ENCODE measurements at regions not wholly inside any gene's neighbourhood (a gene's known extent, or its start where the extent isn't known, plus 50 kb on each side); places are given as distances from the start of the nearest gene placed in this dataset.
"Not testable (repeated sequence)": the region's sequence is repeated elsewhere in the genome, so short reads cannot be mapped to it uniquely, and the experiment has no call there.

GRCh38 chr14:56400109-56400825 is 179.3 kb upstream of the TMEM260 start:
- no peak for ATAC-seq
- Mint-ChIP-seq H3K4me1 (no peaks in the 10 kb centered on the region), H3K27ac (no peak overlapping the region), H3K4me3 (no peak overlapping the region), H3K9me3 (peaks cover 3% of the 10 kb centered on the region), H3K36me3 (no peaks in the 10 kb centered on the region), H3K27me3 (no peaks in the 10 kb centered on the region)

- Mint-ChIP-seq H3K36me3 (no peaks in the 10 kb centered on the region), H3K27me3 (peaks cover 18% of the 10 kb centered on the region), H3K4me1 (peaks cover 7% of the 10 kb centered on the region), H3K27ac (no peak overlapping the region), H3K9me3 (no peaks in the 10 kb centered on the region), H3K4me3 (peak overlapping the region; percentile 53)
- no peak for ATAC-seq
Measured at GRCh38 chr14:56412468-56413434, 166.8 kb upstream of the TMEM260 start.

- peaks cover 18% of the 10 kb centered on the region for H3K27me3 Mint-ChIP-seq
- no peak overlapping the region for H3K27ac Mint-ChIP-seq
Measured at GRCh38 chr14:56413721-56414120, 165.9 kb upstream of the TMEM260 start.

GRCh38 chr14:56414236-56414635 is 165.4 kb upstream of the TMEM260 start:
- no peak for ATAC-seq
- peaks cover 18% of the 10 kb centered on the region for H3K27me3 Mint-ChIP-seq
- H3K27ac Mint-ChIP-seq = no peak overlapping the region
- peaks cover 13% of the 10 kb centered on the region for H3K4me1 Mint-ChIP-seq
- H3K4me3 Mint-ChIP-seq = no peak overlapping the region
- H3K36me3 Mint-ChIP-seq = no peaks in the 10 kb centered on the region
- no peaks in the 10 kb centered on the region for H3K9me3 Mint-ChIP-seq

More at GRCh38 chr14:56413721-56414120, 165.9 kb upstream of the TMEM260 start:
- Mint-ChIP-seq H3K4me3 (no peak overlapping the region), H3K9me3 (no peaks in the 10 kb centered on the region), H3K4me1 (peaks cover 13% of the 10 kb centered on the region), H3K36me3 (no peaks in the 10 kb centered on the region)
- no peak for ATAC-seq

GRCh38 chr14:56416213-56416612 is 163.4 kb upstream of the TMEM260 start:
- peaks cover 13% of the 10 kb centered on the region for H3K4me1 Mint-ChIP-seq
- no peak overlapping the region for H3K27ac Mint-ChIP-seq
- no peak for ATAC-seq
- H3K27me3 Mint-ChIP-seq = peaks cover 18% of the 10 kb centered on the region
- no peaks in the 10 kb centered on the region for H3K36me3 Mint-ChIP-seq
- H3K4me3 Mint-ChIP-seq = no peak overlapping the region
- no peaks in the 10 kb centered on the region for H3K9me3 Mint-ChIP-seq

GRCh38 chr14:56417173-56417572 is 162.4 kb upstream of the TMEM260 start:
- ATAC-seq = no peak
- Mint-ChIP-seq H3K4me1 (peaks cover 13% of the 10 kb centered on the region), H3K4me3 (no peak overlapping the region), H3K27me3 (peaks cover 10% of the 10 kb centered on the region), H3K27ac (no peak overlapping the region), H3K36me3 (no peaks in the 10 kb centered on the region), H3K9me3 (no peaks in the 10 kb centered on the region)

- ATAC-seq = no peak
Measured at GRCh38 chr14:56419750-56420149, 159.8 kb upstream of the TMEM260 start.

GRCh38 chr14:56422221-56422620 is 157.4 kb upstream of the TMEM260 start:
- ATAC-seq = no peak

More at GRCh38 chr14:56419750-56420149, 159.8 kb upstream of the TMEM260 start:
- Mint-ChIP-seq H3K4me1 (peaks cover 6% of the 10 kb centered on the region), H3K27ac (no peak overlapping the region), H3K36me3 (no peaks in the 10 kb centered on the region), H3K9me3 (no peaks in the 10 kb centered on the region), H3K27me3 (peaks cover 12% of the 10 kb centered on the region), H3K4me3 (no peak overlapping the region)

GRCh38 chr14:56422703-56423213 is 156.8 kb upstream of the TMEM260 start:
- Mint-ChIP-seq H3K27me3 (peaks cover 18% of the 10 kb centered on the region), H3K4me3 (no peak overlapping the region), H3K9me3 (no peaks in the 10 kb centered on the region), H3K36me3 (no peaks in the 10 kb centered on the region), H3K27ac (no peak overlapping the region), H3K4me1 (peaks cover 6% of the 10 kb centered on the region)
- ATAC-seq = no peak

More at GRCh38 chr14:56422221-56422620, 157.4 kb upstream of the TMEM260 start:
- Mint-ChIP-seq H3K4me3 (no peak overlapping the region), H3K27me3 (peaks cover 18% of the 10 kb centered on the region), H3K4me1 (peaks cover 6% of the 10 kb centered on the region), H3K9me3 (no peaks in the 10 kb centered on the region), H3K36me3 (no peaks in the 10 kb centered on the region), H3K27ac (no peak overlapping the region)

- H3K27ac Mint-ChIP-seq = no peak overlapping the region
Measured at GRCh38 chr14:56423544-56423943, 156.1 kb upstream of the TMEM260 start.

GRCh38 chr14:56431013-56431412 is 148.6 kb upstream of the TMEM260 start:
- no peaks in the 10 kb centered on the region for H3K9me3 Mint-ChIP-seq
- no peak overlapping the region for H3K4me3 Mint-ChIP-seq
- H3K27me3 Mint-ChIP-seq = peaks cover 9% of the 10 kb centered on the region
- no peaks in the 10 kb centered on the region for H3K4me1 Mint-ChIP-seq
- no peaks in the 10 kb centered on the region for H3K36me3 Mint-ChIP-seq
- no peak overlapping the region for H3K27ac Mint-ChIP-seq
- no peak for ATAC-seq

More at GRCh38 chr14:56423544-56423943, 156.1 kb upstream of the TMEM260 start:
- peaks cover 2% of the 10 kb centered on the region for H3K4me1 Mint-ChIP-seq
- peaks cover 18% of the 10 kb centered on the region for H3K27me3 Mint-ChIP-seq
- no peaks in the 10 kb centered on the region for H3K36me3 Mint-ChIP-seq
- ATAC-seq = no peak
- no peak overlapping the region for H3K4me3 Mint-ChIP-seq
- H3K9me3 Mint-ChIP-seq = no peaks in the 10 kb centered on the region

- Mint-ChIP-seq H3K4me3 (no peak overlapping the region), H3K9me3 (peaks cover 2% of the 10 kb centered on the region), H3K36me3 (no peaks in the 10 kb centered on the region), H3K4me1 (no peaks in the 10 kb centered on the region), H3K27ac (no peak overlapping the region), H3K27me3 (peaks cover 22% of the 10 kb centered on the region)
- no peak for ATAC-seq
Measured at GRCh38 chr14:56449670-56450213, 129.9 kb upstream of the TMEM260 start.

- Mint-ChIP-seq H3K27me3 (peaks cover 48% of the 10 kb centered on the region), H3K36me3 (no peaks in the 10 kb centered on the region)
- ATAC-seq = no peak
Measured at GRCh38 chr14:56452940-56453339, 126.7 kb upstream of the TMEM260 start.

GRCh38 chr14:56454680-56455079 is 124.9 kb upstream of the TMEM260 start:
- H3K27me3 Mint-ChIP-seq = peaks cover 35% of the 10 kb centered on the region
- ATAC-seq, H3K4me3 Mint-ChIP-seq, H3K9me3 Mint-ChIP-seq, H3K4me1 Mint-ChIP-seq, H3K27ac Mint-ChIP-seq, H3K36me3 Mint-ChIP-seq: not testable (repeated sequence)

More at GRCh38 chr14:56452940-56453339, 126.7 kb upstream of the TMEM260 start:
- Mint-ChIP-seq H3K9me3 (peaks cover 2% of the 10 kb centered on the region), H3K4me3 (no peak overlapping the region), H3K4me1 (no peaks in the 10 kb centered on the region), H3K27ac (no peak overlapping the region)

- H3K27me3 Mint-ChIP-seq = peaks cover 46% of the 10 kb centered on the region
- H3K4me1 Mint-ChIP-seq = no peaks in the 10 kb centered on the region
- no peak for ATAC-seq
- H3K9me3 Mint-ChIP-seq = no peaks in the 10 kb centered on the region
- no peak overlapping the region for H3K4me3 Mint-ChIP-seq
- no peaks in the 10 kb centered on the region for H3K36me3 Mint-ChIP-seq
- H3K27ac Mint-ChIP-seq = no peak overlapping the region
Measured at GRCh38 chr14:56460469-56460868, 119.1 kb upstream of the TMEM260 start.

All from stimulated activated memory B cell treated with anti-CD40 and anti-IgM and Interleukin-4, amounts not matched to agents 10 μg/mL and 1 μg/mL and 100 μg/mL, for 72 hours (primary cell).